HepG2 (cell line): ENCODE measurements at regions not wholly inside any gene's neighbourhood (a gene's known extent, or its start where the extent isn't known, plus 50 kb on each side); places are given as distances from the start of the nearest gene placed in this dataset.

ENCODE experiments used
- ATAC-seq: fragments of 200-7000 bp; cut with Tn5 transposase; 3 replicates; pipeline ENCODE4 v1.9.1; 2020; ENCODE audit warnings: mild to moderate bottlenecking, moderate library complexity
- BruUV-seq: library from RNA; stranded (reverse); fragments of 400-500 nt; replicated peaks from 2 replicates; lab custom pipeline; 2021; lab: Mats Ljungman, UMichigan
- CTCF ChIA-PET: fragments of 300-600 bp; formaldehyde crosslinking; extraction: SDS; loops from one replicate; lab custom pipeline; 2021; ENCODE audit warnings: low total read pairs, inconsistent platforms, low intra/inter-chr PET ratio; lab: Yijun Ruan, JAX
- POLR2A ChIA-PET: fragments of 350-600 bp; sonication (Branson Sonifier 250); formaldehyde crosslinking; loops from one replicate; lab custom pipeline; 2020; ENCODE audit warnings: antibody characterized with exemption, inconsistent platforms; lab: Yijun Ruan, JAX
- DNase-seq: peaks from one replicate; pipeline ENCODE4 v3.0.0-alpha.2; 2015; ENCODE audit warnings: low spot score
- FAIRE-seq: peaks from 3 replicates; lab custom pipeline; 2011; peaks lifted over from hg19 to GRCh38; lab: Jason Lieb, UNC
- H2AFZ ChIP-seq: one replicate; pipeline ENCODE4 v1.6.1; 2011; ENCODE audit warnings: low read length, inconsistent platforms
- H3K27ac ChIP-seq: fragments of 300-600 bp; 3 replicates; pipeline ENCODE4 v1.8.0; 2011; ENCODE audit warnings: mixed run types, mild to moderate bottlenecking, mixed read lengths, low read length, inconsistent platforms; ENCODE audit not compliant: insufficient read depth; ENCODE audit errors: extremely low read length
- H3K27me3 ChIP-seq, 2 experiments: fragments of 200-600 bp in 1 of 2; 2 replicates in 1 of 2; 3 replicates in 1 of 2; pipeline versions ENCODE4 v1.6.0 to v1.8.0; 2011; ENCODE audit warnings: low read length in 2 of 2, mild to moderate bottlenecking in 2 of 2, moderate library complexity in 2 of 2, inconsistent platforms in 1 of 2; ENCODE audit not compliant: insufficient read depth in 2 of 2, control insufficient read depth in 1 of 2
- H3K36me3 ChIP-seq, 2 experiments: fragments of 200-600 bp in 1 of 2; replicated peaks in 1 of 2; 2 replicates in 1 of 2; 3 replicates in 1 of 2; pipeline versions ENCODE4 v1.5.1 to v1.8.0; 2011; ENCODE audit warnings: low read length in 2 of 2, inconsistent platforms in 1 of 2; ENCODE audit not compliant: insufficient read depth in 2 of 2, control insufficient read depth in 1 of 2
- H3K4me1 ChIP-seq: 2 replicates; pipeline ENCODE4 v1.5.1; 2012; ENCODE audit warnings: low read length, inconsistent platforms; ENCODE audit not compliant: insufficient read depth
- H3K4me2 ChIP-seq: 2 replicates; pipeline ENCODE4 v1.6.0; 2011; ENCODE audit warnings: low read depth, low read length, inconsistent platforms
- H3K4me3 ChIP-seq, 3 experiments: fragments of 200-600 bp in 1 of 3; sonication (generic), shearing (Covaris generic) in 1 of 3; replicated peaks in 1 of 3; 2 replicates each; pipeline ENCODE4 v1.5.1; 2011 to 2016; ENCODE audit warnings: low read length in 3 of 3, inconsistent platforms in 2 of 3, low read depth in 2 of 3, mild to moderate bottlenecking in 2 of 3, control low read depth in 1 of 3, mixed read lengths in 1 of 3; ENCODE audit not compliant: insufficient read depth in 1 of 3
- H3K79me2 ChIP-seq: one replicate; pipeline ENCODE4 v1.6.1; 2011; ENCODE audit warnings: low read length, inconsistent platforms; ENCODE audit not compliant: insufficient read depth
- H3K9ac ChIP-seq: 2 replicates; pipeline ENCODE4 v1.6.0; 2011; ENCODE audit warnings: mild to moderate bottlenecking, low read depth, low read length, inconsistent platforms; ENCODE audit not compliant: insufficient read depth
- H3K9me3 ChIP-seq: 2 replicates; pipeline ENCODE4 v1.5.1; 2012; ENCODE audit warnings: mild to moderate bottlenecking, low read length
- H4K20me1 ChIP-seq: 2 replicates; pipeline ENCODE4 v1.6.0; 2011; ENCODE audit warnings: inconsistent platforms, mild to moderate bottlenecking, low read length, moderate library complexity; ENCODE audit not compliant: insufficient read depth
- GABPA ChIP-seq, 2 experiments: IDR thresholded peaks; 2 replicates each; pipeline ENCODE4 v1.6.1; 2011 to 2016; ENCODE audit warnings: low read depth in 2 of 2, low read length in 1 of 2, missing biosample characterization in 1 of 2, missing genetic modification characterization in 1 of 2
- IRF2 ChIP-seq: IDR thresholded peaks from 2 replicates; pipeline ENCODE4 v1.6.1; 2018; ENCODE audit warnings: missing genetic modification reagents, missing compliant biosample characterization
- KAT2B ChIP-seq: fragments of 150-350 bp; IDR thresholded peaks from 2 replicates; pipeline ENCODE4 v1.6.1; 2014; ENCODE audit warnings: low read depth, low read length, borderline replicate concordance
- LBX2 ChIP-seq: sonication (generic); formaldehyde crosslinking; IDR thresholded peaks from 2 replicates; pipeline ENCODE4 v1.5.0; 2020; ENCODE audit warnings: missing genetic modification reagents, mild to moderate bottlenecking, borderline replicate concordance
- MBD4 ChIP-seq: IDR thresholded peaks from 2 replicates; pipeline ENCODE4 v1.6.1; 2012; ENCODE audit warnings: low read length, inconsistent platforms, borderline replicate concordance
- RBAK ChIP-seq: sonication (generic); formaldehyde crosslinking; IDR thresholded peaks from 2 replicates; pipeline ENCODE4 v1.5.1; 2020; ENCODE audit warnings: mild to moderate bottlenecking, missing genetic modification reagents
- SMAD1 ChIP-seq: sonication (generic); formaldehyde crosslinking; IDR thresholded peaks from 2 replicates; pipeline ENCODE4 v1.4.0; 2020; ENCODE audit warnings: missing genetic modification reagents, low read depth, mild to moderate bottlenecking, borderline replicate concordance
- TOPORS ChIP-seq: sonication (generic); formaldehyde crosslinking; IDR thresholded peaks from 2 replicates; pipeline ENCODE4 v1.8.0; 2023; ENCODE audit warnings: mild to moderate bottlenecking, missing genetic modification reagents
- UBTF ChIP-seq: sonication (generic); formaldehyde crosslinking; IDR thresholded peaks from 2 replicates; pipeline ENCODE4 v1.4.0; 2020; ENCODE audit warnings: mild to moderate bottlenecking, missing genetic modification reagents
- XBP1 ChIP-seq: sonication (generic); formaldehyde crosslinking; IDR thresholded peaks from 2 replicates; pipeline ENCODE4 v1.5.0; 2020; ENCODE audit warnings: missing genetic modification reagents
- YEATS2 ChIP-seq: sonication (generic); formaldehyde crosslinking; IDR thresholded peaks from 2 replicates; pipeline ENCODE4 v1.4.0; 2020; ENCODE audit warnings: missing genetic modification reagents, borderline replicate concordance
- ZBTB7A ChIP-seq: sonication (generic); formaldehyde crosslinking; IDR thresholded peaks from 2 replicates; pipeline ENCODE4 v1.8.0; 2022; ENCODE audit warnings: mild to moderate bottlenecking, missing genetic modification reagents
- ZFP37 ChIP-seq: sonication (generic); formaldehyde crosslinking; IDR thresholded peaks from 2 replicates; pipeline ENCODE4 v1.4.0; 2020; ENCODE audit warnings: missing genetic modification reagents, borderline replicate concordance
- ZNF251 ChIP-seq: sonication (generic); formaldehyde crosslinking; IDR thresholded peaks from 2 replicates; pipeline ENCODE4 v1.9.0; 2021; ENCODE audit warnings: mild to moderate bottlenecking, missing genetic modification reagents
- ZNF556 ChIP-seq: sonication (generic); formaldehyde crosslinking; IDR thresholded peaks from 2 replicates; pipeline ENCODE4 v1.4.0; 2020; ENCODE audit warnings: mild to moderate bottlenecking, missing genetic modification reagents, borderline replicate concordance
- whole genome bisulfite sequencing: methylation state at CpG from one replicate; pipeline ENCODE4 v1.1.6; 2017; ENCODE audit warnings: low lambda C conversion rate; 5-methylcytosine and 5-hydroxymethylcytosine counted together
- in situ Hi-C: cut with HindIII; loops from 2 replicates; pipeline ENCODE4 v1.10.0; 2017; ENCODE audit warnings: low pct_unique_long_range_greater_than_20kb; ENCODE audit not compliant: extremely low pct_ligation_motif_present
- intact Hi-C: fragments of 100-400 bp; cut with micrococcal nuclease; formaldehyde crosslinking; loops from one replicate; pipeline ENCODE4 v1.10.0; 2022; ENCODE audit not compliant: unreplicated experiment

- no peaks in the 10 kb centered on the region for H3K4me1 ChIP-seq
- no peak overlapping the region for H2AFZ ChIP-seq
- DNase-seq (no peak), ATAC-seq (no peak), FAIRE-seq (no peak)
- in situ Hi-C loops (no loop called here), intact Hi-C loops (no loop called here)
- TF ChIP-seq KAT2B, result no peak
- no peak for TF ChIP-seq SMAD1 (CRISPR knock-in tag)
- TF ChIP-seq UBTF (CRISPR knock-in tag), result no peak
- no peak for TF ChIP-seq IRF2 (CRISPR knock-in tag)
- TF ChIP-seq RBAK (CRISPR knock-in tag), result no peak
- TF ChIP-seq XBP1 (CRISPR knock-in tag), result no peak
- TF ChIP-seq TOPORS, result no peak
- TF ChIP-seq ZFP37 (CRISPR knock-in tag), result no peak
- no peak for TF ChIP-seq YEATS2 (CRISPR knock-in tag)
- TF ChIP-seq LBX2 (CRISPR knock-in tag), result no peak
- no peak for TF ChIP-seq MBD4
- TF ChIP-seq GABPA (IDR thresholded peaks at IDR 0.05; ENCODE audit: low read depth, low read length), result no peak
- no peak for TF ChIP-seq GABPA (CRISPR knock-in tag; IDR thresholded peaks at IDR 0.05; ENCODE audit: low read depth)
- TF ChIP-seq ZBTB7A (CRISPR knock-in tag), result no peak
- no peak for TF ChIP-seq ZNF556 (CRISPR knock-in tag)
- TF ChIP-seq ZNF251 (CRISPR knock-in tag), result no peak
- no TSS peak for BruUV-seq
- H3K27me3 ChIP-seq, result no peaks in the 10 kb centered on the region
- WGBS, result no CpG with 5 or more reads among the region's 3 CpGs
- no peaks in the 10 kb centered on the region for H4K20me1 ChIP-seq
- H3K79me2 ChIP-seq, result no peaks in the 10 kb centered on the region
- H3K36me3 ChIP-seq, result no peaks in the 10 kb centered on the region
- POLR2A ChIA-PET, result no interaction called here
- CTCF ChIA-PET, result no interaction called here
- H3K4me3 ChIP-seq, result no peak overlapping the region
- H3K9ac ChIP-seq, result no peak overlapping the region
- H3K9me3 ChIP-seq, result peaks cover 10% of the 10 kb centered on the region
- no peak overlapping the region for H3K27ac ChIP-seq
- no peak overlapping the region for H3K4me2 ChIP-seq
Measured at GRCh38 chrX:99761731-99762130, 648.3 kb downstream of the PCDH19 start.
